SK-N-SH treated with all-trans-retinoic acid at 6 μM for 48 hours (cell line): ENCODE measurements at regions not wholly inside any gene's neighbourhood (a gene's known extent, or its start where the extent isn't known, plus 50 kb on each side); places are given as distances from the start of the nearest gene placed in this dataset.

Experiments
- ATAC-seq: fragments of 200-7000 bp; cut with Tn5 transposase; 3 replicates; pipeline ENCODE4 v1.9.1; 2020; ENCODE audit warnings: mild to moderate bottlenecking, moderate library complexity
- ARNTL ChIP-seq: fragments of 450-650 bp; formaldehyde crosslinking; IDR thresholded peaks from 2 replicates; pipeline ENCODE4 v1.5.0; 2020; ENCODE audit warnings: low read depth, mild to moderate bottlenecking, moderate library complexity, borderline replicate concordance
- BACH2 ChIP-seq: fragments of 250-450 bp; sonication (Bioruptor Pico); IDR thresholded peaks from 2 replicates; pipeline ENCODE4 v1.9.0; 2021; ENCODE audit warnings: mild to moderate bottlenecking, borderline replicate concordance
- CREB5 ChIP-seq: fragments of 250-450 bp; sonication (Bioruptor Pico); IDR thresholded peaks from 2 replicates; pipeline ENCODE4 v1.5.1; 2020; ENCODE audit warnings: low read depth, mild to moderate bottlenecking, moderate library complexity
- CSDC2 ChIP-seq: fragments of 250-450 bp; sonication (Bioruptor Pico); IDR thresholded peaks from 2 replicates; pipeline ENCODE4 v1.5.0; 2020; ENCODE audit warnings: mild to moderate bottlenecking, moderate library complexity
- CSRNP3 ChIP-seq: fragments of 250-450 bp; sonication (Bioruptor Pico); IDR thresholded peaks from 2 replicates; pipeline ENCODE4 v1.5.1; 2021; ENCODE audit warnings: mild to moderate bottlenecking, moderate library complexity
- ESRRG ChIP-seq: fragments of 250-450 bp; sonication (Bioruptor Pico); IDR thresholded peaks from 2 replicates; pipeline ENCODE4 v1.6.1; 2021; ENCODE audit warnings: mild to moderate bottlenecking
- GLIS3 ChIP-seq: fragments of 250-450 bp; sonication (Bioruptor Pico); IDR thresholded peaks from 2 replicates; pipeline ENCODE4 v1.5.0; 2020; ENCODE audit warnings: mild to moderate bottlenecking, moderate library complexity
- ISL1 ChIP-seq: fragments of 250-450 bp; sonication (Bioruptor Pico); IDR thresholded peaks from 2 replicates; pipeline ENCODE4 v2.1.2; 2022; ENCODE audit warnings: mild to moderate bottlenecking, moderate library complexity
- OSR1 ChIP-seq: fragments of 250-450 bp; sonication (Bioruptor Pico); IDR thresholded peaks from 2 replicates; pipeline ENCODE4 v1.8.0; 2022; ENCODE audit warnings: moderate library complexity, mild to moderate bottlenecking, inconsistent platforms
- PATZ1 ChIP-seq: fragments of 250-450 bp; sonication (Bioruptor Pico); IDR thresholded peaks from 2 replicates; pipeline ENCODE4 v1.8.0; 2020; ENCODE audit warnings: mild to moderate bottlenecking, moderate library complexity, borderline replicate concordance
- POU6F1 ChIP-seq: fragments of 250-450 bp; sonication (Bioruptor Pico); IDR thresholded peaks from 2 replicates; pipeline ENCODE4 v1.8.0; 2021; ENCODE audit warnings: low read depth, mild to moderate bottlenecking, moderate library complexity, borderline replicate concordance
- PPARA ChIP-seq: fragments of 250-450 bp; sonication (Bioruptor Pico); IDR thresholded peaks from 2 replicates; pipeline ENCODE4 v1.5.0; 2020; ENCODE audit warnings: mild to moderate bottlenecking, borderline replicate concordance
- RARB ChIP-seq: fragments of 250-450 bp; sonication (Bioruptor Pico); IDR thresholded peaks from 2 replicates; pipeline ENCODE4 v1.8.0; 2021; ENCODE audit warnings: mild to moderate bottlenecking, moderate library complexity
- SNAI2 ChIP-seq: fragments of 250-450 bp; sonication (Bioruptor Pico); IDR thresholded peaks from 2 replicates; pipeline ENCODE4 v1.5.0; 2020; ENCODE audit warnings: mild to moderate bottlenecking, moderate library complexity
- TCF4 ChIP-seq: fragments of 250-450 bp; sonication (Bioruptor Pico); IDR thresholded peaks from 2 replicates; pipeline ENCODE4 v1.8.0; 2021; ENCODE audit warnings: mild to moderate bottlenecking, moderate library complexity, borderline replicate concordance
- TOX ChIP-seq: fragments of 250-450 bp; sonication (Bioruptor Pico); IDR thresholded peaks from 2 replicates; pipeline ENCODE4 v1.8.0; 2021; ENCODE audit warnings: mild to moderate bottlenecking, moderate library complexity, borderline replicate concordance
- TSHZ2 ChIP-seq: fragments of 250-450 bp; sonication (Bioruptor Pico); IDR thresholded peaks from 2 replicates; pipeline ENCODE4 v1.5.0; 2020; ENCODE audit warnings: mild to moderate bottlenecking, moderate library complexity
- ZFP30 ChIP-seq: fragments of 450-650 bp; formaldehyde crosslinking; IDR thresholded peaks from 2 replicates; pipeline ENCODE4 v1.5.0; 2022; ENCODE audit warnings: mild to moderate bottlenecking, moderate library complexity
- ZNF565 ChIP-seq: fragments of 450-650 bp; formaldehyde crosslinking; conservative IDR thresholded peaks from 2 replicates; pipeline ENCODE4 v1.5.0; 2020; ENCODE audit warnings: low read depth, mild to moderate bottlenecking, moderate library complexity
- ZNF8 ChIP-seq: fragments of 450-650 bp; formaldehyde crosslinking; IDR thresholded peaks from 2 replicates; pipeline ENCODE4 v1.5.0; 2020; ENCODE audit warnings: mild to moderate bottlenecking, moderate library complexity

GRCh38 chr18:37662099-37662498, 96.5 kb upstream of the CELF4 start:
- no peak for ATAC-seq
- TF ChIP-seq RARB (CRISPR knock-in tag): no peak

GRCh38 chr18:37661478-37661877, 95.9 kb upstream of the CELF4 start:
- ATAC-seq: no peak
- no peak for TF ChIP-seq TOX (CRISPR knock-in tag)
- TF ChIP-seq ESRRG (CRISPR knock-in tag): no peak

- ATAC-seq: no peak
- TF ChIP-seq CSDC2 (CRISPR knock-in tag) (no peak), ISL1 (CRISPR knock-in tag) (no peak), SNAI2 (CRISPR knock-in tag) (no peak), ZNF565 (CRISPR knock-in tag) (no peak), CSRNP3 (CRISPR knock-in tag) (no peak), POU6F1 (CRISPR knock-in tag) (no peak), CREB5 (no peak), ZFP30 (CRISPR knock-in tag) (no peak), GLIS3 (CRISPR knock-in tag) (no peak), PPARA (no peak), TOX (CRISPR knock-in tag) (no peak), ZNF8 (no peak), BACH2 (no peak), ESRRG (CRISPR knock-in tag) (no peak), ARNTL (CRISPR knock-in tag) (no peak), TCF4 (no peak), OSR1 (CRISPR knock-in tag) (no peak), RARB (CRISPR knock-in tag) (no peak)
Measured at GRCh38 chr18:37661061-37661460, 95.5 kb upstream of the CELF4 start.

- ATAC-seq: no peak
- TF ChIP-seq SNAI2 (CRISPR knock-in tag): no peak
- TF ChIP-seq, all 23 proteins: peak for 0
Measured at GRCh38 chr18:37660658-37661057, 95.1 kb upstream of the CELF4 start.

- ATAC-seq: no peak
- TF ChIP-seq PATZ1 (no peak), ISL1 (CRISPR knock-in tag) (no peak), OSR1 (CRISPR knock-in tag) (no peak), CSRNP3 (CRISPR knock-in tag) (no peak), ARNTL (CRISPR knock-in tag) (no peak), ZNF565 (CRISPR knock-in tag) (no peak), SNAI2 (CRISPR knock-in tag) (no peak), TSHZ2 (CRISPR knock-in tag) (no peak)
- TF ChIP-seq, all 23 proteins: peak for 0
Measured at GRCh38 chr18:37659906-37660305, 94.3 kb upstream of the CELF4 start.
